Stimulated activated CD4-positive, alpha-beta T cell treated with anti-CD3 and anti-CD28 coated beads, Interleukin-1b, Interleukin-23, amount 100 ng/mL, for 24 hours (primary cell): ENCODE measurements at regions not wholly inside any gene's neighbourhood (a gene's known extent, or its start where the extent isn't known, plus 50 kb on each side); places are given as distances from the start of the nearest gene placed in this dataset.
A peak's percentile ranks its signal among the peaks of the same experiment; 100 is the strongest.
"Not testable (repeated sequence)": the region's sequence is repeated elsewhere in the genome, so short reads cannot be mapped to it uniquely, and the experiment has no call there.

ENCODE experiments used
- DNase-seq, 4 experiments: peaks; one replicate each; pipeline ENCODE4 v3.0.0-alpha.2; 2020; ENCODE audit warnings: low read depth in 4 of 4, low spot score in 1 of 4

DNA sequence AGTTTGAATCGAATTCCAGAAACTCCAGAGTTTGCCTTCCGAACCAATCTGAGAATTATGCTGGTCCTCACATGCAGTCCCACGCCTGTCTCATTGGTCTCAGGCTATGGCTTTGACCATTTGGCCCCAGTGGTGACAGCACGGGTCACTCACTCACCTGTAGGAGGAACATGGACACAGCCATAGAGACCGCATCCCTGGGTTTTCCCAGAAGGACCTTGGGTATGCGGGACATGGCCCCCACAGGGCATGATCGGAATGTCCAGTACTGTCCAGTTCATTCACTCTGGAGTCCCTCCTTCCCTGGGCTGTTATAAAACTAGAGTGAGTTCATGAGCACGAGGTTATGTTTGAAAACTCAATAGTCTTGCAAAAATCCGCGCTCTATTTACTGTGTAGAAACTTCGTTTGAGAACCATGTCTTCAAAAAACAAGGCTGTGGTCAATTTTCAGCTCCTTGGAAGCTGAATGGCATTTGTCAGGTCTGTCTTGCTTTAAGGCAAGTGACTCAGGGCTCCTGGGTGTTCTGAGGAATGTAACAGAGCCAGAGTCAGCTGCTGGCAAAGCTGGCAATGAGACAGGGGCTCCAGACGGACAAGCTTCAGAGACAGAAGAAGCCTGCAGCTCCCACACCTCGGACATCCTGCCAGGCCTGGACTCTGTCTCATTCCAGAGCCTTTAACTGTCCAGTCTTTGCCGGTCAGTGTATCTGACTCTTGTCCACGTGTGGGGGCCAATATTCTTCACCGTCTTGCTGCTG, 86.7 kb upstream of the TMEM18 start:
- DNase-seq = no peak

DNA sequence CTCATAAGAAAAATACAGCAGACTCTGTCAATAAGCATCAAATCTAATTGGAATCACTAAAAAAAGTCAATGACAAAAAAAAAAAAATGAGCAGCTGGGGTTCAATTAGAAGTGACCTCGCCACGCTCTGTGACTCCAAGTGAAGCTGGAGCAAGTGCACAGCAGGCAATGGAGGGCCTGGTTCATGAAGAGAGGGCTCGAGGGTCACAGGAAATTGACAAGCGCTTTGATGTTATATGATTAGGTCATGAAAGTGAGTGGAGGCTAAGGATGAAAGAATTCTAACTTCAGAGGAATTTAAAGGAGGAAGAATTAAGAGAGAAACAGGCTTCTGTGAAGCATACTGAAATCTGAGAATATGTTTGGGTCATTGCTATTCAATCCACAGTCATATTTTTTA, 85.4 kb upstream of the TMEM18 start:
- no peak for DNase-seq

DNA sequence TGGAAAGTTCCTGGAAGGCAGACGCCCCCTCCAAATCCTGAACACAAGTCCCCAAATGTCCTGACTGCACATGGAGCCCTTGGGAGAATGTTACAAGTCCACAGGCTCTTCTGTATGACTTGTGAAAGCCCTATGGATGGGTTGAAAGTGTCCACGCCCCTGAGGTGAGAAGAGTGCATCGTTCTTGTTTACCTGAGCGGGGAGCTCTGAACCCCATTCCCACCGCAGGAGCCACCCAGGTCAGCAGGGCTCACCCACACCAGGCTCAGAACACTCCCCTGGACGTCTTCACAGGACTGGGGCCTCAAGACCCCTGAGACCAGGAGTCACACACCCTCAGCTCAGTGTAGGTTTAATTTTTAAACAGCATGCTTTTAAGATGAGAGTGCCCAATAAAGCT, 84.2 kb upstream of the TMEM18 start:
- DNase-seq = no peak

DNA sequence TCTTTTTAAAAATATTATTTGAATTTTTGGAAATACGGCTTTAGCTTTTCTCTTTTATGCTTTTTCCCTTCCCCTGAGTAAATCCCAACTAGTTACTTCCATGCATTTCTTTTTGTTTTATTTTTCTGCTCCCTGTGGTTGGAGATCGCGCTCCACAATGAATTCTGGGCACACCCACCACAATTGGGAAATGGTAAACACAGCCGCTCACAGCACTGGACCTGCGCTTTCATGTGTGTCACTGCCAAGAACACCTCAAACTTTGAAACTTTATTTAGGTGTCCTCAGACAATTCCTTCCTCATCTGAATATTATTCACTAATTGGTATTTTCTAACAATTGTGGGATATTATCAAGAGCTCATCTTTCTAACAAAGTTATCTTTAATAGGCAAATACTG, 82.8 kb upstream of the TMEM18 start:
- DNase-seq = no peak

DNA sequence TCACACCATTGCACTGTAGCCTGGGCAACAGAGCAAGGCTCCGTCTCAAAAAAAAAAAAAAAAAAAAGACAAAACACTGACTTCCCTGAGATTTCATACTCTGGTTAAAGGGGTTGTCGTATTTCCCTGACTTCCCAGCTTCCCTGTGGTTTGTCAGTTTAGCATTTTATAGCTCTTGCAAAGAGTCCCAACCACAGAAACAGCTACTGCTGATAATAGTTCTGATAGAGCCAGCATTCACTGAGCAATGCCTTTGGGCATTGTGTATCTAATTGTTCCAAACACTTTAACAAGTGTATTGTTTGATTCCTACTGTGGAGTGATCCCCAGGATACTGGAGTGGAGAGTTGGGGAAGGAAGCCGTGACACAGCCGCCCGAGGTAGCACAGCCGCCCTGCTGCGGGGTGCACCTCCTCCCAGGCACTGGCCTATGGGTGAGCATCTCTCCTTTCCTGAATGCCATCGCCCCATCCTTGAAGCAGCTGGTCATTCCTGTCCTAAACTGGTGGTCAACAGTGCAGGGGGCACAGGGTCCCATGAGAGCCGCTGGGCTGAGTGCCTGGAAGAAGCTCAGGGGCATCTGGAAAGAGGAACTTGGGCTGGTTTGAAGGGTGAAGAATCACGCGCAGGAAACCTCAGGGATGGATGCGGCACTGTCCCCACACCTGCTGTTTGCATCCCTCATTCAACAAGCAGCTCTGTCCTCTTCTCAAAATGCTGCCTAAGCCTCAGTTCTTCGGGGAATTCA, 81.0 kb upstream of the TMEM18 start:
- DNase-seq = no peak

DNA sequence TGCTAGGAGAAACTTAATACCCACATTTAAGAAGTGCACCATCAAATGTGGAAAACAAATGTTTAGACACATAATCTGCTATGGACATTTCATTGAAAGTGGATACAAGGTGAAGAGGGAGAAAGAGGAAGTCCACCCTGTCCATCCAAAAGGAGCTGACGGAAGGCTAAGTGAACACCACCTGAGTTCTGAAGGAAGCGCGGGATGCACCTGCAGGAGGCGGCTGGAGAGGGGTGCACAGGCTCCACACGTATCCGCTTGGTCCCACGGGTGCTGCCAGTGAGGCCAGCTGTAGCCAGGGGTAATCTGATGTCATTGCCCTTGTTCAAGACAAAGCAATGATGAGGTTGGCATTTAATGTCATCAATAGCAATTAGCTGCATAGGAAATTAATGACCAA, 75.9 kb upstream of the TMEM18 start:
- no peak for DNase-seq

DNA sequence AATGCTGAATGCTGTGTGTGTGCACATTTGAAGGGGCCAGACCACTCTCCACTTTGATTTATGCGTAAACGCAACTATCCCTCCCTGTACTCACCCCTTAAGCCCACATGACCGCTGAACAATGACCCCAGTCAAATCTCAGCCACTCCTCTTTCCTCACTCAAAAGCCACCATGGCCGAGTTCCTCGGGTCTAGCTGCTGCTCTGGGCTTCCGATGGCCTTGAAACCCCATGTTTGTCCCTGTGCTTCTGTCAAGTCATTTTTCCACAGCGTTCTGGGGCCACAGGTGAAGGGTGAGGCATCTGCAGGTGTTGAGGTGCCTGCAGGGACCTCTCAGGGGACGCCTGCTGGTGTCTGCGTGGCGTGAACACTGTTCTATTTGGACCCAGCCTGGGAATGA, 74.3 kb upstream of the TMEM18 start:
- DNase-seq = no peak

DNA sequence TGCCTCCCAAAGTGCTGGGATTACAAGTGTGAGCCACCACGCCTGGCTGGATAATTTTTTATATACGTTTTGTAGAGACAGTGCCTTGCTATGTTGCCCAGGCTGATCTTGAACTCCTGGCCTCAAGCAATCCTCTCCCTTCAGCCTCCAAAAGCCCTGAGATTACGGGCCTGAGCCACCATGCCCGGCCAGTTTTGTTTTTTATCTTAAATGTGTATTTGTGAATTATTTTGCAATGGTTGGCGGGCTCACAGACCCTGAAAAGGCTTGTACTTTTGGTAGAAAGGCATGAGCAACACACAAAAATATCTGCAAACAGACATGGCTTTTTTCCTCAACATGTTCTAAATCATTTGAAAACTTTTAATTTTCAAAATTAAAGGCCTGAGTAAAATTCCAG, 73.4 kb upstream of the TMEM18 start:
- no peak for DNase-seq

DNA sequence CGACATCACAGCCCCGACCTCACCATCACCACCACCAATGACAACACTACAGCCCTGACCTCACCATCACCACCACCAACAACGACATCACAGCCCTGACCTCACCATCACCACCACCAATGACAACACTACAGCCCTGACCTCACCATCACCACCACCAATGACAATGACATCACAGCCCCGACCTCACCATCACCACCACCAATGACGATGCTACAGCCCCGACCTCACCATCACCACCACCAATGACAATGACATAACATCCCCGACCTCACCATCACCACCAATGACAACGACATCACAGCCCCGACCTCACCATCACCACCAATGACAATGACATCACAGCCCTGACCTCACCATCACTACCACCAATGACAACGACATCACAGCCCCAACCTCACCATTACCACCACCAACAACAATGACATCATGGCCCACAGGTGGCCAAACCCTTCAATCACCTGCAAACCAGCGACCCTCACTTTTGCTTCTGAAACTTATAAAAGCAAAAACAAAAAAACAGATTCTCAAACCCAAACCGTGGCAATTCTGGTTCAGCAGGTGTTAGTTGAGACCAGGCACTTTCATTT, 70.7 kb upstream of the TMEM18 start:
- no peak for DNase-seq

DNA sequence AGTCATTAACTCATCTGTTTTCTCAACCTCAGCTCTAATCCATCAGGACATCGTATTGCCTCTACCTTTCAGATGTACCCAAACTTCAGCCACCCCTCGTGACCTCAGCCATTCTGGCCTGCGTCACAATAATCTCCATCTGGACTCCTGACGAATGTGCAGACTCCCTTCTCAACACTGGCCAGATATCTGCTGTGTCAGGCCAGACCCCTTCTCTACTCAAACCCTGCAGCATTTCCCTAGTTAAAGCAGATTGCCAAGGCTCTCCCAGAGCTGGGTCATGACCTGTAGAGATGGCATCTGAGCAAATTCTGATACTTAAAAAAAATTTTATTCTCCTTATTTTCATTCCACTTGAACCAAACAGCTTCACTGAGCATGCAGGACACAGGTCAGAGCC, 69.5 kb upstream of the TMEM18 start:
- DNase-seq = no peak

DNA sequence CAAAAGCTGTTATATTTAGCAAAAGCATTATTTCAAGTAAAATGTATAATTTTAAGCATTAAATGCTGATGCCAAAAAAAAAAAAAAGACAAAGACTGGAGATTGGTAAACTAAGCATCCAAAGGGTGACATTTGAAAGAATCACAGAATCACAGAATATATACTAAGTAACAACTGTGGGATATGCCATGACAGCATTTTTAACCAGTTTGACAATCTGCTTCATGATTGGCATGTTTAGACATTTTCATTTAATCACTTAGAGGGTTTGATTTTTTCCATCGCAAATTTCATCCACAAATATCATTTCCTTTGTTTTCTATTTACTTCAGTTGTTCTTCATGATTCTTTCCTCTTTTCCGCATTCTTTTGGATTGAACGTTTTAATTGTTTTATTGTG, 66.9 kb upstream of the TMEM18 start:
- DNase-seq = no peak

DNA sequence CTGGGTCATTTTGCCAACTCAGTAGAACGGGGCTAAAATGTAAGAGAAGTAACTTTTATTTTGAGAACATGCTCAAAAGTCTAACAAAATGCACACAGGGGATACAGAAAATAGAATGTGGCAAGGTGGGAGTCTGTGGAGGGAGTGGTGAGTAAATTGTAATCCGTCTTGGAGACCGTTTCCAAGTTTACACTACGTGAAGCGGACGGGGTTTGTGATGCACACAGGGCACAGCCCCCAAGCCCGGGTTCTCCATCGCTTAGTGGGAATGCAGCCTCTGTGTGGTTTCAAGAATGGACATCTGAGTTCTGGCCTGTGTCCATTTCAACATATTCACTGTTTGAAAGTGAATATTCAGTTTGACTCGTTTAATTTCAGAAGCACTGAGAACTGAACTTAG, 65.0 kb upstream of the TMEM18 start:
- no peak for DNase-seq

DNA sequence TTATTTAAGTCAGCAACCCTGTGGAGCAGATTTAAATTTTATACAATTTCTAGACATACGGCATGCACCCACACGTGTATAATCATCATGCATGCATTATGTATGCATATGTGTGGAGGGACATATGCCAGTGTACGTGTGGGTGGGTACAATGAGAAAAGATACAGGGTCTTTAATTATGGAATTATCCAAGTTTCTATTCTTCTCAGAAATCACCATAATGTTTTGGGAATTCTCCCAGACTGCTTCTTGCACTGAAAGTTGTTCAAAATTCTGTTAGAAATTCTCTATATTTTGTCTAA, 63.9 kb upstream of the TMEM18 start:
- no peak for DNase-seq

DNA sequence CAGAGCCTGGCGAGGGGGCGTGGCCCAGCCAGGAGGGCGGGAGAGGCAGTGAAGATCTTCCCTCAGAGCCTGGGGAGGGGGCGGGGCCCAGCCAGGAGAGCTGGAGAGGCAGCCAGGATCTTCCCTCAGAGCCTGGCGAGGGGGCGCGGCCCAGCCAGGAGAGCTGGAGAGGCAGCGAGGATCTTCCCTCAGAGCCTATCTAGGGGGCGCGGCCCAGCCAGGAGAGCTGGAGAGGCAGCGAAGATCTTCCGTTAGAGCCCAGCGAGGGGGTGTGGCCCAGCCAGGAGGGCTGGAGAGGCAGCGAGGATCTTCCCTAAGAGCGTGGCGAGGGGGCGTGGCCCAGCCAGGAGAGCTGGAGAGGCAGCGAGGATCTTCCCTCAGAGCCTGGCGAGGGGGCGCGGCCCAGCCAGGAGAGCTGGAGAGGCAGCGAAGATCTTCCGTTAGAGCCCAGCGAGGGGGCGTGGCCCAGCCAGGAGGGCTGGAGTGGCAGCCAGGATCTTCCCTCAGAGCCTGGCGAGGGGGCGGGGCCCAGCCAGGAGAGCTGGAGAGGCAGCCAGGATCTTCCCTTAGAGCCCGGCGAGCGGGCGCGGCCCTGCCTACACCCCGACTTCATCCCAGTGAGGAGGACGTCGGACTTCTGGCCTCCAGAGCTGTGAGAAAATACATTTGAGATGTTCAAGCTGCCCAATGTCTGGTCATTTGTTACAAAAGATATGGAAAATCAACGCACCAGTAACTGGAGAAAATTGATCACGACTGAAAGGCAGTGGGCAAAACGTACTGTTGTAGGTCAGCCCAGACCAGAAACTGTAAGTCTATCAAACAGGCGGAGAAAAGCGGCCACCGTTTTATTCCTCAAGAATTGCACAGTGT, 63.4 kb upstream of the TMEM18 start:
- DNase-seq = peak; percentile 13 to 21 (median 21)

DNA sequence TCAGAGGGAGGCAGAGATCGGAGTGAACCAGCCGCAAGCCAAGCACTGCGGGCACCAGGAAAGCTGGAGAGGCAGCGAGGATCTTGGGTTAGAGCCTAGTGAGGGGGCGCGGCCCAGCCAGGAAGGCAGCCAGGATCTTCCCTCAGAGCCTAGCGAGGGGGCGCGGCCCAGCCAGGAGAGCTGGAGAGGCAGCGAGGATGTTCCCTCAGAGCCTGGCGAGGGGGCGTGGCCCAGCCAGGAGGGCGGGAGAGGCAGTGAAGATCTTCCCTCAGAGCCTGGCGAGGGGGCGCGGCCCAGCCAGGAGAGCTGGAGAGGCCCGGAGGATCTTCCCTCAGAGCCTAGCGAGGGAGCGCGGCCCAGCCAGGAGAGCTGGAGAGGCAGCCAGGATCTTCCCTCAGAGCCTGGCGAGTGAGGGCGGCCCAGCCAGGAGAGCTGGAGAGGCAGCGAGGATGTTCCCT, 62.7 kb upstream of the TMEM18 start:
- DNase-seq = not testable (repeated sequence)

DNA sequence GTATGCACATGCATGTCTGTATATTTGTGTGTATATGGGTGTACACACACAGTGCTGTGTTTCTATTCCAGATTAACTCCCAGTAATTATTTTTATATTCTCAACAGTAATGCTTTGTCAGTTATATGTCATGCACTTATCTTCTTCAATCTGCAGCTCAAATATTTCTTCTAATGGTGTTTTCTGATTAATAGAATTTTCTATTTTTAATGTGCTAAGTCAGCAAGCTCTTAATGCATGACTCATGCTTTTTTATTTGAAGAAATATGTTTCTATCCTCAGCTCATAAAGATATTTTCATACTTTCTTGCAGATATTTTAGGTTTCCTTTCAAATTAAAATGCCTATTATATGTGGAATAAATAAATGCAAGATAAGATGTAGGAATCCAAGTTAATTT, 59.7 kb upstream of the TMEM18 start:
- DNase-seq = no peak

DNA sequence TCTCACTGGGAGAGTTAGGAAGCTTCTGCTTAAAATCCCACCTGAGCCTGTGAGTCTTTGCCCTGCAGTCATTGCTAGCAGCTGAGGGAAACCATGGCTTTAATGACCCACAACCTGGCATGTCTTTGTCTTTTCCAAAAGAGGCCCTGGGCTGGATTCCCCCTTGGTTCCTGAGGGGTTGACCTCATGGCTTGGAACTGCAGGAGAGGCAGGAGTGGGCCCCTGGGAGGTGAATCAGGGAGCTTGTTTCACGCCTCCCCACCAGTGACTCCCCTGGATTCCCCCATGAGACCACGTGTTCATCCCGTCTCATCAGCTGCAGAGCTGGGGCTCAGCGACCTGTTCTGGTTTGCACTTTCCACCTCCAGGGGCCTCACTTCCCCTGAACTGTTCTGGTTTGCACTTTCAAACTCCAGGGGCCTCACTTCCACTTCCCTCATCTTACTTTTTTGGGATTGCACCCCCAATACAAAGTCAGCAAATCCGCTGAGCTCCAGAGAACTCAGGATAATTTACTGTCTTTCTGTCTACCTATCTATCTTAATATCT, 58.5 kb upstream of the TMEM18 start:
- no peak for DNase-seq

DNA sequence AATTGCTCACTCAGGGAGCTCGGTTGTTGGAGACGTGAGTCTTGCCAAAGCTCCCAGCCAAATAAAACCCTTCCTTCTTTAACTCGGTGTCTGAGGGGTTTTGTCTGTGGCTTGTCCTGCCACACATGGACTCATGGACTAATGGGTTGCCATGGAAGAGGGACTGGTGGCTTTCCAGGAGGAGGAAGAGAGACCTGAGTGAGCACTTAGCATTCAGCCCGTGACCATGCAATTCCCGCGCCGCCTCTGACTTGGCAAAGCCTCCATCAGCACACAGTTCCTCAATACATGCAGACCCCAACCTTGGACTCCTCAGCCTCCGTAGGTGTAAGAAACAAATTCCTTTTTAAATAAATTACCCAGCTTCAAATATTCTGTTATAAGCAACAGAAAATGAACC, 57.3 kb upstream of the TMEM18 start:
- no peak for DNase-seq

DNA sequence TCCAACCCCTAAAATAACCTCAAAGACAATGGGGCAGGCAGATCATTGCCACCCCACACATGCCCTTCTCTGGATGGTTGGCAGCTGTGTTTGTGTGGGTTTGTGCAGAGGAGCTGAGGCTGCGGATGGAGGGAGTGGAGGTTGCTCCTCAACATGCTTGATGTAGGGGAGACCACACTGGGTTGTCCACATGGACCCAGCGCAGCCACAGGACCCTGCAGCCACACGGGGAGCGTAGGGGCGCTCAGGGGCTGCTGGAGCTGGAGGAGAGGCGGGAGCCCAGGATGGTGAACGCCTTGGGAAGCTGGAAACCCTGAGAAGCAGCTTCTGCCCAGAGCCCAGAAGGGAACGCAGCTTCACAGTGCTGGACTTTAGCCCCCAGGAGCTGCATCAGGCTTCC, 56.3 kb upstream of the TMEM18 start:
- DNase-seq = no peak

DNA sequence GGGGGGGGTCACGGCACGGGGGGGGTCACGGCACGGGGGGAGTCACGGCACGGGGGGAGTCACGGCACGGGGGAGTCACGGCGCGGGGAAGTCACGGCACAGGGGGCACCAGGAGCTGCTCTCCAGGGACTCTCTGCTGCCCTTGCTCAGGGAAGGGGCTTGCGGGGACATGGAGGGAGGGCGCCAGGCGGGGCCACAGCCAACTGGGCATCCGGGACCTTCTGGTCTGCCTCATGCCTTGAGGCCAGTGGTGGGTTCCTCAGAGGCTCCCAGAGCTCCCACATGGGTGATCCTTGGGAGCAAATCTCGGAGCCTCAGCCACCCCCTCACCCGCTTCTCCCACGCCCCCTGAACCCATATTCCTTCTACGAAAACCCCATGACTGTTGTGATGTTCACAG, 55.8 kb upstream of the TMEM18 start:
- no peak for DNase-seq

DNA sequence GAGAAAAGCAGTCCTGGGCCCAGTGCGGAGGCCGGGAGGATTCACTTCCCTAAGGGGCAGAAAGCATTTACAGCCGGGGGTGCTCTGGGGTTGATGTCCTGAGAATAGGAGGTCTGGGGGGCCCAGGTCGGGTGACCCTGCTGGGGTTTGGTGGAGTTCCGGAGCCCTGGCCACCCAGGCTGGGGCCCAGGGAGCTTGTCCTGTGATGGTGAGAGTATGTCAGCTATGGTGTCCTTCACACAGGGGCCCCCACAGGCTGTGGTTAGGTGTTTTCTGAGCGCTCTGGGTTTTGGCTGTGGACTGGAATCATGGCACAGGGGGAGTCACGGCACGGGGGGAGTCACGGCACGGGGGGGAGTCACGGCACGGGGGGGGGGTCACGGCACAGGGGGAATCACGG, 54.5 kb upstream of the TMEM18 start:
- DNase-seq = no peak
